Peyer's patch (tissue), 4 donors: ENCODE measurements at regions not wholly inside any gene's neighbourhood (a gene's known extent, or its start where the extent isn't known, plus 50 kb on each side); places are given as distances from the start of the nearest gene placed in this dataset.
A peak's percentile ranks its signal among the peaks of the same experiment; 100 is the strongest.

Experiments
- DNase-seq, 3 donors: peaks; one replicate each; pipeline ENCODE4 v3.0.0-alpha.2; 2017 to 2019
- H3K27ac ChIP-seq, 4 donors: fragments of 200-600 bp; sonication (generic); one replicate each; pipeline ENCODE4 v1.5.1; 2016 to 2019
- H3K27me3 ChIP-seq, 2 donors: fragments of 200-600 bp; sonication (generic); one replicate each; pipeline ENCODE4 v1.5.1; 2019
- H3K36me3 ChIP-seq, 3 donors: fragments of 200-600 bp; sonication (generic); one replicate each; pipeline ENCODE4 v1.5.1; 2016 to 2019
- H3K4me1 ChIP-seq, 4 donors: fragments of 200-600 bp; sonication (generic); one replicate each; pipeline ENCODE4 v1.5.1; 2016 to 2019
- H3K4me3 ChIP-seq, 4 donors: fragments of 200-600 bp; sonication (generic); 1 replicate in 3 of 4; 2 replicates in 1 of 4; pipeline ENCODE4 v1.5.1; 2016 to 2019; ENCODE audit warnings: mild to moderate bottlenecking in 1 of 4
- H3K9me3 ChIP-seq, 4 donors: fragments of 200-600 bp; sonication (generic); one replicate each; pipeline ENCODE4 v1.5.1; 2016 to 2019; ENCODE audit warnings: mild to moderate bottlenecking in 1 of 4
- POLR2A ChIP-seq, 2 donors: fragments of 450-650 bp; IDR thresholded peaks; one replicate each; pipeline ENCODE4 v1.5.1; 2017; ENCODE audit warnings: antibody characterized with exemption in 2 of 2, mild to moderate bottlenecking in 2 of 2, moderate library complexity in 2 of 2
- TF ChIP-seq, protein P1 (sequence below), 6 experiments: fragments of 450-650 bp in 4 of 6; fragments of 200-600 bp in 2 of 6; sonication (generic) in 1 of 6; IDR thresholded peaks; one replicate each; pipeline ENCODE4 v1.5.1; 2017 to 2019; ENCODE audit warnings: antibody characterized with exemption in 6 of 6, mild to moderate bottlenecking in 3 of 6, moderate library complexity in 1 of 6

DNA sequence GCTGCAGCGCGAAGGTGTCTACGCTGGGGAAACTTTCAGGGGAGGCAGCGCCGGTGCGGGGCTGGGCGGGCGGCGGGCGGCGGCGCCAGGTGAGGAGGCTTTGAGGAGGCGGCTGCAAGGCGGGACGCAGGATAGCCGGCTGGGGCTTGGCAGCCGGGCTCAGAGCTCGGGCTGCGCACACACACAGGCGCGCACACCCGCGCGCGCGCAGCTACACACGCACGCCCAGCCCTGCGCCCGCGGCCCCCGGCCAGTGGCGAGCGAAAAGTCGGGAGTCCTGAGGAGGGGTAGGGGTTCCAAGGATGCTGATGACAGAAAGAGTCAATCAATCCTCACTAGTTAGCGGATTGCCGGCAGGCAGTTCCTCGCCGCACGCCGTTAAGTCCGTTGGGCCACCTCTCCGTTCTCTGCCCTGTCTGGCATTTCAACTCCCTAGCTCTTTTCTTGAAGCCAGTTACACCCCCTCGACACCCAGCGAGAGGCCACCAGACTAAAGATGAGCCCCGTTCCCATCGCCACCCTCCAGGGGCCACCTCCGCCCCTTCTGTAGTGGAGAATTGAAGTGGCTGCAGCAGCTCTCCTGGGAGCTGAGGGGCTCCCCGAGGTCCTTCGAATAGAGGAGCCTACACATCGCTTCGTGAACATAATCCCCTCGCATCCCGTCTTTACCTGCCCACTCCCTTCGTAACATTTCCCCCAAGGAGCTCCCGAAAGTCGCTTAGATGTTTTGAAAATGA is 1640.3 kb upstream of the C9orf72 start, which contains the start of gene LINGO2:
LINGO2 (minus strand) TSS at position 185 of the 737 bp plus-strand sequence.
- Histone ChIP-seq H3K4me3 (peak within 1 kb of the TSS in 3 of 4 donors; percentile 4 to 37 (median 35)), H3K27me3 (peaks cover 0 to 27% of the 10 kb centered on the region in 2 donors)
- peak in 1 of 3 donors; percentile 34 for DNase-seq

DNA sequence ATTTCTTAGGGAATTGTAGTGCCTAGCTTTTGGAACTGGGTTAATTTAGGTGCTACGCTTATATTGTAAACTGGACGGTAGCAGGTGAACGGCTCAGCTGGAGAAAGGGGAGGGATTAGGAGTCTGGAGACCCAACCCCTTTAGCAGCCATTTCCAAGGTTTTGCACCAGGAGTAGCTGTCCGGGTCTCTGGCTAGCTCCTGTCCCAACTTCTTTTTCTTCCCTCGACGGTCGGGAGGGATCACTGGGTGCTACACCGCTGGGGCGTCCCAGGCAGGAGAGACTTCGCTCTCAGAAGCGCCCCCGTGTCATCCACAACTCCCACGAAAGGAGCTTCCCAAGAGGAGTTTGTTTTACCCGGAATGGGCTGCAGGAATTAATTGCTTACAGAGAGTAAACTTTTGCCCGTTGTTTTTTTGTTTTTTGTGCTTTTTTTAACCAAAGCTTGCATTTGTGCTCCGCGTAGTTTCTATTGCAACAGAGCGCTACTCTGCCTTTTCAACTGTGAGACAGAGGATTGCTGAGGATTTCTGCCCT is 1640.9 kb upstream of the C9orf72 start:
- no peak for DNase-seq
- H3K4me3 ChIP-seq = no peak overlapping the region
- TF ChIP-seq, protein P1, sequence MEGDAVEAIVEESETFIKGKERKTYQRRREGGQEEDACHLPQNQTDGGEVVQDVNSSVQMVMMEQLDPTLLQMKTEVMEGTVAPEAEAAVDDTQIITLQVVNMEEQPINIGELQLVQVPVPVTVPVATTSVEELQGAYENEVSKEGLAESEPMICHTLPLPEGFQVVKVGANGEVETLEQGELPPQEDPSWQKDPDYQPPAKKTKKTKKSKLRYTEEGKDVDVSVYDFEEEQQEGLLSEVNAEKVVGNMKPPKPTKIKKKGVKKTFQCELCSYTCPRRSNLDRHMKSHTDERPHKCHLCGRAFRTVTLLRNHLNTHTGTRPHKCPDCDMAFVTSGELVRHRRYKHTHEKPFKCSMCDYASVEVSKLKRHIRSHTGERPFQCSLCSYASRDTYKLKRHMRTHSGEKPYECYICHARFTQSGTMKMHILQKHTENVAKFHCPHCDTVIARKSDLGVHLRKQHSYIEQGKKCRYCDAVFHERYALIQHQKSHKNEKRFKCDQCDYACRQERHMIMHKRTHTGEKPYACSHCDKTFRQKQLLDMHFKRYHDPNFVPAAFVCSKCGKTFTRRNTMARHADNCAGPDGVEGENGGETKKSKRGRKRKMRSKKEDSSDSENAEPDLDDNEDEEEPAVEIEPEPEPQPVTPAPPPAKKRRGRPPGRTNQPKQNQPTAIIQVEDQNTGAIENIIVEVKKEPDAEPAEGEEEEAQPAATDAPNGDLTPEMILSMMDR (IDR thresholded peaks at IDR 0.05) = no peak
- TF ChIP-seq POLR2A (IDR thresholded peaks at IDR 0.05) = no peak
- peaks cover 0 to 16% (median 1%) of the 10 kb centered on the region in 4 donors for H3K4me1 ChIP-seq
- H3K27ac ChIP-seq = no peak overlapping the region
- peaks cover 0 to 27% of the 10 kb centered on the region in 2 donors for H3K27me3 ChIP-seq
- no peaks in the 10 kb centered on the region for H3K36me3 ChIP-seq
- no peaks in the 10 kb centered on the region for H3K9me3 ChIP-seq

More for the DNA sequence above, 1640.3 kb upstream of the C9orf72 start, which contains the start of gene LINGO2:
- Histone ChIP-seq H3K36me3 (no peaks in the 10 kb centered on the region), H3K27ac (no peak within 1 kb of the TSS), H3K4me1 (peaks cover 0 to 16% (median 1%) of the 10 kb centered on the region in 4 donors), H3K9me3 (no peaks in the 10 kb centered on the region)
- TF ChIP-seq, protein P1 (IDR thresholded peaks at IDR 0.05) = no peak
- no peak for TF ChIP-seq POLR2A (IDR thresholded peaks at IDR 0.05)

DNA sequence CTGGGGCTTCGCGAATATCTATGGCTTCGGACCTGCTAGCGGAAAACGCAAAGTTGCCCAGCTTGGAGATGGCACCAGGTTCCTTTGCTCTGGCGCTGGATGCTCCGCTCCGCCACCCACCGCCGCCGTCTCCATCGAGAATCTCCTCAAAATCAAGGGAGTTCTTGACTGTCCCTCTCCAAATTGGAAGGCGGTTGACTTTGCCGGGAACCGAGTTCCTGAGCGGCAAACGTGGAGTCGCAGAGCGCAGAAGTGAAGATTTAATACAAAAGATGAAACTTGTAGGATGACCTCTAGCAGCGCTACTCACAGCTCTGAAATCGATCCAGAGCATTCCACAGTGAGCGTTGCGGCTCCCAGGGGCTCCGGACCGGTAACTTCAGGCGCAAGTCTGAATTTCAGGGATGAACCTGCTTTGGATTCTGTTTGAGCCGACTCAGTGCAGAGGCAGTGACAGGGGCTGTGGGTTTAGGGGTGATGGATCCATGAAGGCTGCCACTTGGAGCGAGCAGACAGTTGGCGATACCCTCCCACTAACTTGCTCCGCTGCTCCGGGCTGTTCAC is 1641.5 kb upstream of the C9orf72 start:
- H3K4me3 ChIP-seq = no peak overlapping the region
- no peaks in the 10 kb centered on the region for H3K36me3 ChIP-seq
- no peak overlapping the region for H3K27ac ChIP-seq
- peaks cover 0 to 27% of the 10 kb centered on the region in 2 donors for H3K27me3 ChIP-seq
- H3K4me1 ChIP-seq = peaks cover 0 to 16% (median 1%) of the 10 kb centered on the region in 4 donors
- no peaks in the 10 kb centered on the region for H3K9me3 ChIP-seq
- no peak for TF ChIP-seq POLR2A (IDR thresholded peaks at IDR 0.05)
- TF ChIP-seq, protein P1 (IDR thresholded peaks at IDR 0.05) = no peak
- DNase-seq = peak in 1 of 3 donors; percentile 29

DNA sequence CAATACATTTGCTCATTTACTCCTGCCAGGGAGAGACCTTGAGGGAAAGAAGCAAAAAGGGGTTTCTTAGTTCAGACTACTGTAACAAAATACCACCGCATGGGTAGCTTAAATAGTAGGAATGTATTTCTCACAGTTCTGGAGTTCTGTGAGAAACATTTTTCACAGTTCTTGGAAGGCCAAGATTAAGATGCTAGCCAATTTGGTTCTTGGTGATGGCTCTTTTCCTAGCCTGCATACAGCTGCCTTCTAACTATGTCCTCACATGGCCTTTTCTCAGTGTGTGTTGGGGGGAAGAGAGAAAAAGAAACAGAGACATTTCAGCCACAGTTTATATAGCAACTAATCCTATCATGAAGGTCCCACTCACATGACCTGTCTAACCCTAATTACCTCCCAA is 1644.7 kb upstream of the C9orf72 start:
- Histone ChIP-seq H3K9me3 (no peaks in the 10 kb centered on the region), H3K27me3 (peaks cover 0 to 19% of the 10 kb centered on the region in 2 donors), H3K4me3 (no peak overlapping the region), H3K27ac (no peak overlapping the region), H3K4me1 (peaks cover 0 to 6% (median 0%) of the 10 kb centered on the region in 4 donors), H3K36me3 (no peaks in the 10 kb centered on the region)
- DNase-seq = no peak
- TF ChIP-seq, protein P1 (IDR thresholded peaks at IDR 0.05) = no peak

DNA sequence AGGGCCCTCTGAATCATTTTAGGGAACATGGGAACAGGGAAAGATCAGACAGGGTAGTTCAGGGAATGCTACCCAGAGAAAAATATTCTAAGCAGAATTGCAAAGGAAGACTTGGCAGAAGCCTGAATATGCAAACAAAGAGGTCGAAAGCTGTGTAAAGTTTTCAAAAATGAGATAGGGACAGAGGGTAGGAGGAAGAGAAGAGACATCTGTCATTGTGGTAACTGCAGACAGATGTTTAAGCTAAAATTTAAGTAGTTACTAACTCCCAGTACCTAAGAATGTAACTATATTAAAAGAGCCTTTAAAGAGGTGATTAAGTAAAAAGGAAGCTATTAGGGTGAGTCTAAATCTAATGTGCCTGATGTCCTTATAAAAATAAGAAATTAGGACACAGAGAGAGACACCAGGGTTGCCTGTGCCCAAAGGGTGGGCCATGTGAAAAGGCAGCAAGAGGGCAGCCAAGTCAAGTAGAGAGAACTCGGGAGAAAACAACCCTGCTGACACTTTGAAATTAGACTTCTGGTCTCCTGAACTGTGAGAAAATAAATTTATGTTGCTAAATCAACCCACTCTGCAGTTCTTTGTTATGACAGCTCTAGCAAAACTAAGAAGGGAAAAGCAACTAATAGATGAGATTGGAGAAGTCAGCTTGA is 1647.4 kb upstream of the C9orf72 start:
- H3K9me3 ChIP-seq = no peaks in the 10 kb centered on the region

More for the DNA sequence above, 1647.4 kb upstream of the C9orf72 start:
- TF ChIP-seq POLR2A (IDR thresholded peaks at IDR 0.05) = no peak
- TF ChIP-seq, protein P1 (IDR thresholded peaks at IDR 0.05) = no peak
- Histone ChIP-seq H3K4me1 (no peaks in the 10 kb centered on the region), H3K27ac (no peak overlapping the region), H3K27me3 (no peaks in the 10 kb centered on the region), H3K4me3 (no peak overlapping the region), H3K36me3 (no peaks in the 10 kb centered on the region)
- DNase-seq = no peak
